NB4 (cell line): ENCODE measurements at regions not wholly inside any gene's neighbourhood (a gene's known extent, or its start where the extent isn't known, plus 50 kb on each side); places are given as distances from the start of the nearest gene placed in this dataset.

Experiments used
- DNase-seq: peaks from one replicate; pipeline ENCODE4 v3.0.0; 2010; ENCODE audit warnings: low read depth
- H3K4me3 ChIP-seq: one replicate; pipeline ENCODE4 v1.5.1; 2011; ENCODE audit warnings: mild to moderate bottlenecking, low read depth, low read length, moderate library complexity
- CTCF ChIP-seq: IDR thresholded peaks from one replicate; pipeline ENCODE4 v1.5.1; 2012; ENCODE audit warnings: low read depth, low read length
- MAX ChIP-seq: IDR thresholded peaks from 2 replicates; pipeline ENCODE4 v1.6.1; 2011; ENCODE audit warnings: low read depth, low read length
- MYC ChIP-seq: IDR thresholded peaks from 2 replicates; pipeline ENCODE4 v1.6.1; 2011; ENCODE audit warnings: low read depth, low read length
- POLR2A ChIP-seq: IDR thresholded peaks from 2 replicates; pipeline ENCODE4 v1.6.1; 2011; ENCODE audit warnings: mild to moderate bottlenecking; ENCODE audit not compliant: insufficient read length; ENCODE audit errors: extremely low read depth

GRCh38 chr2:72035518-72036172 is 112.0 kb downstream of the CYP26B1 start:
- peak; percentile 37 for DNase-seq
- TF ChIP-seq MAX (no peak), POLR2A (no peak), CTCF (no peak), MYC (no peak)
- no peak overlapping the region for H3K4me3 ChIP-seq

GRCh38 chr2:72034353-72035095 is 113.1 kb downstream of the CYP26B1 start:
- H3K4me3 ChIP-seq, result no peak overlapping the region
- TF ChIP-seq MAX, result no peak
- TF ChIP-seq POLR2A, result no peak
- no peak for TF ChIP-seq CTCF
- TF ChIP-seq MYC, result no peak
- DNase-seq, result no peak

GRCh38 chr2:72033636-72034035 is 114.0 kb downstream of the CYP26B1 start:
- TF ChIP-seq POLR2A (no peak), CTCF (no peak), MAX (no peak), MYC (no peak)
- no peak for DNase-seq
- H3K4me3 ChIP-seq, result no peak overlapping the region

GRCh38 chr2:72032481-72033041 is 115.1 kb downstream of the CYP26B1 start:
- no peak for DNase-seq
- no peak for TF ChIP-seq CTCF
- no peak for TF ChIP-seq MAX
- TF ChIP-seq POLR2A, result no peak
- TF ChIP-seq MYC, result no peak
- H3K4me3 ChIP-seq, result no peak overlapping the region

- H3K4me3 ChIP-seq, result no peak overlapping the region
- no peak for DNase-seq
- TF ChIP-seq POLR2A, result no peak
- TF ChIP-seq CTCF, result no peak
- no peak for TF ChIP-seq MAX
- TF ChIP-seq MYC, result no peak
These were observed 116.1 kb downstream of the CYP26B1 start for GRCh38 chr2:72031346-72032110.
